ENCODE measurements at regions not wholly inside any gene's neighbourhood (a gene's known extent, or its start where the extent isn't known, plus 50 kb on each side); places are given as distances from the start of the nearest gene placed in this dataset.

DNA sequence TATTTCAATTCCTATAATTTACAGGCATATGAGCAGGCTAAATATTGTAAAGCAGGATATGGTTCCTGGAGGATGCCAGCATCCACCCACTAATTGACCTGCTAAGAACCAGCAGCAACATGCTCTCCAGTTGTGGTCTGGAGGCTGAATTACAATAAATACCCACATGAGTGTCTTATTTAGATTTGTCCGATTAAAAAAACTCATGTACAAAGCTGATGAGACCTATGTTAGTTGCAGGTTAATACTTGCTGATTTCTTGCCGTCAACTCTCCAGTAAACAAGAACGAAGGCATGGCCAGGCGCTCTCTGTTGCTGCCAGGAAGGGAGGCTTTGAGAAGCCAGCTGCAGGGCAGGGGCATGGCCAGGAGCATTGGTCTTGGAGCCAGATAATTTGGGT, 169.3 kb upstream of the PRICKLE1 start:
- H3K27me3 ChIP-seq (ENCODE audit: control insufficient read depth, insufficient read depth, low read length): no peaks in the 10 kb centered on the region
- no peak overlapping the region for H3K27ac ChIP-seq (ENCODE audit: insufficient read depth, low read length, poor library complexity, severe bottlenecking)
- no peaks in the 10 kb centered on the region for H3K4me1 ChIP-seq (ENCODE audit: control insufficient read depth, insufficient read depth, low read length, poor library complexity, severe bottlenecking)
- H3K9me3 ChIP-seq (ENCODE audit: control insufficient read depth in 2 of 2, low read length in 2 of 2): no peaks in the 10 kb centered on the region
- ATAC-seq (ENCODE audit: low read depth in 2 of 2): no peak
- no peak overlapping the region for H3K4me3 ChIP-seq (ENCODE audit: low read depth, low read length)
- H3K36me3 ChIP-seq (ENCODE audit: control insufficient read depth, insufficient read depth, low read length): no peaks in the 10 kb centered on the region
- H3K4me1 Mint-ChIP-seq: peaks cover 0 to 5% (median 0%) of the 10 kb centered on the region in 4 donors
- no peaks in the 10 kb centered on the region for H3K36me3 Mint-ChIP-seq
- H3K27me3 Mint-ChIP-seq: no peaks in the 10 kb centered on the region
- H3K9me3 Mint-ChIP-seq: peaks cover 0 to 6% (median 2%) of the 10 kb centered on the region in 7 donors
- H3K4me3 Mint-ChIP-seq: no peak overlapping the region
- DNase-seq: no peak
- H3K27ac Mint-ChIP-seq: no peak overlapping the region

DNA sequence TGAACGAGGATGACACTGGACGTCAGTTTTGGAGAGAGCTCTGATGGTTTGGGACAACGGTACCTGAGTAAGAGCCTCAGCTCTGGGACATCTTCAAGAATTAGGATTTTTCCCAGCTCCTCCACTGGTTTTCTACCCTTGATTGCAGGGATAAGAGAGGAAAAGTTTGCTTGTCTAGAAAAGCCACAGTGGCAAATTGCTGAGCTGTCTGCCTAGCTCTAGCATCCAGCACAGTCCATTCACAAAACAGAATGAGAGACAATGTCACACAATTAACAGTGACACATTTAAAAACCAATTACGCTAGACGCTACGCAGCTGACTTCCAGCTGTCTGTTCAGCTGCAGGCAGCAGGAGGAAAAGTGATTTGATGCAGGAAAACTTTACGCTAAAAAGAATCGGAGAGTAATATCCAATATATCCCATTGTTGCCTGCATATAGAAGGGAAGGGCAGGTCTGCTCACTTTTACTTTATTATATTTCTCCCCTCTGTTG, 168.1 kb upstream of the PRICKLE1 start:
- ATAC-seq (ENCODE audit: low read depth in 2 of 2) (no peak), DNase-seq (no peak)
- Mint-ChIP-seq H3K9me3 (peaks cover 0 to 10% (median 2%) of the 10 kb centered on the region in 7 donors), H3K27ac (no peak overlapping the region), H3K4me3 (no peak overlapping the region), H3K27me3 (peaks cover 4% of the 10 kb centered on the region), H3K4me1 (peaks cover 0 to 4% (median 0%) of the 10 kb centered on the region in 4 donors), H3K36me3 (no peaks in the 10 kb centered on the region)
- Histone ChIP-seq H3K36me3 (ENCODE audit: control insufficient read depth, insufficient read depth, low read length) (no peaks in the 10 kb centered on the region), H3K4me1 (ENCODE audit: control insufficient read depth, insufficient read depth, low read length, poor library complexity, severe bottlenecking) (no peaks in the 10 kb centered on the region), H3K9me3 (ENCODE audit: control insufficient read depth in 2 of 2, low read length in 2 of 2) (no peaks in the 10 kb centered on the region), H3K4me3 (ENCODE audit: low read depth, low read length) (no peak overlapping the region), H3K27me3 (ENCODE audit: control insufficient read depth, insufficient read depth, low read length) (no peaks in the 10 kb centered on the region), H3K27ac (ENCODE audit: insufficient read depth, low read length, poor library complexity, severe bottlenecking) (no peak overlapping the region)

- peaks cover 4% of the 10 kb centered on the region for H3K27me3 Mint-ChIP-seq
- H3K4me3 Mint-ChIP-seq: no peak overlapping the region
- no peaks in the 10 kb centered on the region for H3K27me3 ChIP-seq (ENCODE audit: control insufficient read depth, insufficient read depth, low read length)
- H3K9me3 ChIP-seq (ENCODE audit: control insufficient read depth in 2 of 2, low read length in 2 of 2): no peaks in the 10 kb centered on the region
- no peaks in the 10 kb centered on the region for H3K36me3 ChIP-seq (ENCODE audit: control insufficient read depth, insufficient read depth, low read length)
- H3K27ac Mint-ChIP-seq: no peak overlapping the region
- peaks cover 0 to 10% (median 2%) of the 10 kb centered on the region in 7 donors for H3K9me3 Mint-ChIP-seq
- no peak for ATAC-seq (ENCODE audit: low read depth in 2 of 2)
- H3K27ac ChIP-seq (ENCODE audit: insufficient read depth, low read length, poor library complexity, severe bottlenecking): no peak overlapping the region
- H3K4me1 ChIP-seq (ENCODE audit: control insufficient read depth, insufficient read depth, low read length, poor library complexity, severe bottlenecking): no peaks in the 10 kb centered on the region
- H3K4me1 Mint-ChIP-seq: no peaks in the 10 kb centered on the region
- no peak for DNase-seq
- H3K36me3 Mint-ChIP-seq: no peaks in the 10 kb centered on the region
- H3K4me3 ChIP-seq (ENCODE audit: low read depth, low read length): no peak overlapping the region
Measured at GRCh38 chr12:42756841-42757623, 167.5 kb upstream of the PRICKLE1 start.

GRCh38 chr12:42750356-42750755, 160.8 kb upstream of the PRICKLE1 start:
- DNase-seq (no peak), ATAC-seq (ENCODE audit: low read depth in 2 of 2) (no peak)
- Histone ChIP-seq H3K9me3 (ENCODE audit: control insufficient read depth in 2 of 2, low read length in 2 of 2) (peaks cover 3 to 8% of the 10 kb centered on the region in 2 experiments), H3K27ac (ENCODE audit: insufficient read depth, low read length, poor library complexity, severe bottlenecking) (no peak overlapping the region), H3K36me3 (ENCODE audit: control insufficient read depth, insufficient read depth, low read length) (no peaks in the 10 kb centered on the region), H3K4me3 (ENCODE audit: low read depth, low read length) (no peak overlapping the region), H3K4me1 (ENCODE audit: control insufficient read depth, insufficient read depth, low read length, poor library complexity, severe bottlenecking) (no peaks in the 10 kb centered on the region), H3K27me3 (ENCODE audit: control insufficient read depth, insufficient read depth, low read length) (no peaks in the 10 kb centered on the region)
- Mint-ChIP-seq H3K4me1 (no peaks in the 10 kb centered on the region), H3K36me3 (no peaks in the 10 kb centered on the region), H3K9me3 (peaks cover 0 to 12% (median 8%) of the 10 kb centered on the region in 7 donors), H3K27ac (no peak overlapping the region), H3K27me3 (peaks cover 4% of the 10 kb centered on the region), H3K4me3 (no peak overlapping the region)

GRCh38 chr12:42749239-42749638, 159.7 kb upstream of the PRICKLE1 start:
- no peaks in the 10 kb centered on the region for H3K4me1 Mint-ChIP-seq
- peaks cover 0 to 16% (median 6%) of the 10 kb centered on the region in 7 donors for H3K9me3 Mint-ChIP-seq
- peaks cover 4% of the 10 kb centered on the region for H3K27me3 Mint-ChIP-seq
- H3K9me3 ChIP-seq (ENCODE audit: control insufficient read depth in 2 of 2, low read length in 2 of 2): peaks cover 3 to 8% of the 10 kb centered on the region in 2 experiments
- H3K4me1 ChIP-seq (ENCODE audit: control insufficient read depth, insufficient read depth, low read length, poor library complexity, severe bottlenecking): no peaks in the 10 kb centered on the region
- no peaks in the 10 kb centered on the region for H3K27me3 ChIP-seq (ENCODE audit: control insufficient read depth, insufficient read depth, low read length)
- H3K27ac ChIP-seq (ENCODE audit: insufficient read depth, low read length, poor library complexity, severe bottlenecking): no peak overlapping the region
- H3K27ac Mint-ChIP-seq: no peak overlapping the region
- no peaks in the 10 kb centered on the region for H3K36me3 ChIP-seq (ENCODE audit: control insufficient read depth, insufficient read depth, low read length)
- no peak for ATAC-seq (ENCODE audit: low read depth in 2 of 2)
- no peak overlapping the region for H3K4me3 ChIP-seq (ENCODE audit: low read depth, low read length)
- no peak overlapping the region for H3K4me3 Mint-ChIP-seq
- no peak for DNase-seq
- H3K36me3 Mint-ChIP-seq: no peaks in the 10 kb centered on the region

GRCh38 chr12:42744539-42745182, 155.1 kb upstream of the PRICKLE1 start:
- Mint-ChIP-seq H3K27ac (no peak overlapping the region), H3K4me3 (no peak overlapping the region), H3K36me3 (no peaks in the 10 kb centered on the region), H3K9me3 (peaks cover 0 to 14% (median 4%) of the 10 kb centered on the region in 7 donors), H3K4me1 (no peaks in the 10 kb centered on the region), H3K27me3 (peaks cover 4% of the 10 kb centered on the region)
- Histone ChIP-seq H3K4me1 (ENCODE audit: control insufficient read depth, insufficient read depth, low read length, poor library complexity, severe bottlenecking) (no peaks in the 10 kb centered on the region), H3K27me3 (ENCODE audit: control insufficient read depth, insufficient read depth, low read length) (no peaks in the 10 kb centered on the region), H3K27ac (ENCODE audit: insufficient read depth, low read length, poor library complexity, severe bottlenecking) (no peak overlapping the region), H3K4me3 (ENCODE audit: low read depth, low read length) (no peak overlapping the region), H3K36me3 (ENCODE audit: control insufficient read depth, insufficient read depth, low read length) (no peaks in the 10 kb centered on the region), H3K9me3 (ENCODE audit: control insufficient read depth in 2 of 2, low read length in 2 of 2) (peaks cover 3 to 8% of the 10 kb centered on the region in 2 experiments)
- ATAC-seq (ENCODE audit: low read depth in 2 of 2): no peak
- DNase-seq: no peak

GRCh38 chr12:42742716-42743115, 153.2 kb upstream of the PRICKLE1 start:
- Histone ChIP-seq H3K4me3 (ENCODE audit: low read depth, low read length) (no peak overlapping the region), H3K9me3 (ENCODE audit: control insufficient read depth in 2 of 2, low read length in 2 of 2) (peaks cover 0 to 8% of the 10 kb centered on the region in 2 experiments), H3K36me3 (ENCODE audit: control insufficient read depth, insufficient read depth, low read length) (no peaks in the 10 kb centered on the region), H3K27ac (ENCODE audit: insufficient read depth, low read length, poor library complexity, severe bottlenecking) (no peak overlapping the region), H3K27me3 (ENCODE audit: control insufficient read depth, insufficient read depth, low read length) (no peaks in the 10 kb centered on the region), H3K4me1 (ENCODE audit: control insufficient read depth, insufficient read depth, low read length, poor library complexity, severe bottlenecking) (no peaks in the 10 kb centered on the region)
- DNase-seq (no peak), ATAC-seq (ENCODE audit: low read depth in 2 of 2) (no peak)
- no peak overlapping the region for H3K4me3 Mint-ChIP-seq
- no peak overlapping the region for H3K27ac Mint-ChIP-seq
- no peaks in the 10 kb centered on the region for H3K36me3 Mint-ChIP-seq
- peaks cover 4% of the 10 kb centered on the region for H3K27me3 Mint-ChIP-seq
- H3K4me1 Mint-ChIP-seq: no peaks in the 10 kb centered on the region
- peaks cover 0 to 14% (median 3%) of the 10 kb centered on the region in 7 donors for H3K9me3 Mint-ChIP-seq

All from CD4-positive, CD25-positive, alpha-beta regulatory T cell (primary cell).